HepG2 (cell line): ENCODE measurements at regions not wholly inside any gene's neighbourhood (a gene's known extent, or its start where the extent isn't known, plus 50 kb on each side); places are given as distances from the start of the nearest gene placed in this dataset.

Experiments
- ARID3A ChIP-seq: IDR thresholded peaks from 2 replicates; pipeline ENCODE4 v1.6.1; 2012; ENCODE audit warnings: low read depth, low read length, improper control_type of control experiment
- ATF5 ChIP-seq: sonication (generic); formaldehyde crosslinking; IDR thresholded peaks from 2 replicates; pipeline ENCODE4 v1.4.0; 2020; ENCODE audit warnings: mild to moderate bottlenecking, low read depth, missing genetic modification reagents
- BCL3 ChIP-seq: sonication (generic); formaldehyde crosslinking; IDR thresholded peaks from 2 replicates; pipeline ENCODE4 v1.5.1; 2020; ENCODE audit warnings: mild to moderate bottlenecking, missing genetic modification reagents, moderate library complexity
- CEBPG ChIP-seq: IDR thresholded peaks from 2 replicates; pipeline ENCODE4 v1.6.1; 2016
- GABPB1 ChIP-seq: IDR thresholded peaks from 2 replicates; pipeline ENCODE4 v1.6.1; 2016; ENCODE audit warnings: mild to moderate bottlenecking, missing genetic modification reagents, moderate library complexity, missing compliant biosample characterization
- KLF13 ChIP-seq: sonication (generic); formaldehyde crosslinking; IDR thresholded peaks from 2 replicates; pipeline ENCODE4 v1.4.0; 2020; ENCODE audit warnings: mild to moderate bottlenecking, missing genetic modification reagents
- NRL ChIP-seq: sonication (generic); formaldehyde crosslinking; IDR thresholded peaks from 2 replicates; pipeline ENCODE4 v1.5.0; 2020; ENCODE audit warnings: missing genetic modification reagents, mild to moderate bottlenecking, moderate library complexity, borderline replicate concordance
- PLRG1 ChIP-seq: fragments of 450-650 bp; conservative IDR thresholded peaks from 2 replicates; pipeline ENCODE4 v1.6.1; 2016
- RFX1 ChIP-seq: fragments of 450-650 bp; IDR thresholded peaks from 2 replicates; pipeline ENCODE4 v1.6.1; 2017
- SPEN ChIP-seq: sonication (generic); formaldehyde crosslinking; IDR thresholded peaks from 2 replicates; pipeline ENCODE4 v1.5.1; 2020; ENCODE audit warnings: low read depth, mild to moderate bottlenecking, missing genetic modification reagents
- TRIM22 ChIP-seq: fragments of 450-650 bp; IDR thresholded peaks from 2 replicates; pipeline ENCODE4 v1.6.1; 2017
- ZFP36L1 ChIP-seq: sonication (generic); formaldehyde crosslinking; IDR thresholded peaks from 2 replicates; pipeline ENCODE4 v1.8.0; 2022; ENCODE audit warnings: mild to moderate bottlenecking, missing genetic modification reagents, moderate library complexity
- ZNF142 ChIP-seq: sonication (generic); formaldehyde crosslinking; IDR thresholded peaks from 2 replicates; pipeline ENCODE4 v1.4.0; 2020; ENCODE audit warnings: missing genetic modification reagents
- ZNF18 ChIP-seq: sonication (generic); formaldehyde crosslinking; IDR thresholded peaks from 2 replicates; pipeline ENCODE4 v1.8.0; 2022; ENCODE audit warnings: mild to moderate bottlenecking, missing genetic modification reagents; ENCODE audit not compliant: insufficient replicate concordance
- ZNF44 ChIP-seq: sonication (generic); formaldehyde crosslinking; IDR thresholded peaks from 2 replicates; pipeline ENCODE4 v1.5.1; 2020; ENCODE audit warnings: mild to moderate bottlenecking, missing genetic modification reagents
- ZNF552 ChIP-seq: sonication (generic); formaldehyde crosslinking; IDR thresholded peaks from 2 replicates; pipeline ENCODE4 v1.9.0; 2022; ENCODE audit warnings: missing genetic modification reagents, mild to moderate bottlenecking, borderline replicate concordance
- ZNF891 ChIP-seq: sonication (generic); formaldehyde crosslinking; IDR thresholded peaks from 2 replicates; pipeline ENCODE4 v1.5.0; 2020; ENCODE audit warnings: mild to moderate bottlenecking, missing genetic modification reagents

GRCh38 chr2:167814881-167815718 is 432.3 kb downstream of the STK39 start (continued):
- TF ChIP-seq ZNF142 (CRISPR knock-in tag) (no peak), ZNF44 (no peak), ZNF891 (CRISPR knock-in tag) (no peak), TRIM22 (no peak), ZNF552 (no peak), GABPB1 (CRISPR knock-in tag) (no peak), ZFP36L1 (CRISPR knock-in tag) (peak; percentile 85; the same call in 1 of the 2 replicates), ARID3A (peak; percentile 100), BCL3 (CRISPR knock-in tag) (no peak), ATF5 (CRISPR knock-in tag) (no peak), CEBPG (CRISPR knock-in tag) (peak; percentile 94), KLF13 (no peak), NRL (CRISPR knock-in tag) (no peak), PLRG1 (no peak), SPEN (CRISPR knock-in tag) (no peak), ZNF18 (CRISPR knock-in tag) (no peak), RFX1 (no peak)
